GM10266 (cell line): ENCODE measurements at regions not wholly inside any gene's neighbourhood (a gene's known extent, or its start where the extent isn't known, plus 50 kb on each side); places are given as distances from the start of the nearest gene placed in this dataset.
"Not testable (repeated sequence)": the region's sequence is repeated elsewhere in the genome, so short reads cannot be mapped to it uniquely, and the experiment has no call there.

Experiments
- DNase-seq: peaks from one replicate; pipeline ENCODE4 v3.0.0; 2012; ENCODE audit errors: extremely low spot score
- CTCF ChIP-seq: IDR thresholded peaks from 2 replicates; pipeline ENCODE4 v1.5.1; 2012; ENCODE audit warnings: mild to moderate bottlenecking, low read depth; ENCODE audit not compliant: control insufficient read depth, insufficient read depth; ENCODE audit errors: missing control alignments

- DNase-seq: no peak
- no peak for TF ChIP-seq CTCF
Observed at GRCh38 chr14:35949920-35950513, 123.9 kb downstream of the BRMS1L start.

- DNase-seq: not testable (repeated sequence)
Observed at GRCh38 chr14:35947983-35948382, 121.8 kb downstream of the BRMS1L start.

DNA sequence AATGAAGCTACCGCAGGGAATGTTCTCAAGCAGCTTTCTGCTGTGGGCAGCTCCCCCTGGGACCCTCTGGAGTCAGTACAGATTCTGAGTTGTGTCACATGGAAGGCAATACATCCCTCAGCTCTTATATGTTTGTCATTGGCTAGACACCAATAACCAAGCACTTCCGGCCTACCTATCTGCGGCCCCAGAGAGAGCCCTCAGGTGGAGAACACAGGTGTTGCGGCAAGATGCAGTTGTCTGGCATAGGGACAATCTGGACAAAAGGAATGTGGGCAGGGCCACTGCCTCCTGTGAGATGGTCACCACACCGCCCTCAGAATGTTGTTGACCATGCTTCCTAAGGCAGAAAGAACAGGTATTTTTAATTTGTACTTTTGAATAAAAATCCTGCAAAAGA lies 118.7 kb downstream of the BRMS1L start:
- TF ChIP-seq CTCF: peak; percentile 3
- peak; percentile 13 for DNase-seq

GRCh38 chr14:35940291-35940690 lies 114.2 kb downstream of the BRMS1L start:
- TF ChIP-seq CTCF: no peak
- no peak for DNase-seq

GRCh38 chr14:35938770-35939169 lies 112.6 kb downstream of the BRMS1L start:
- no peak for TF ChIP-seq CTCF
- DNase-seq: no peak

GRCh38 chr14:35934499-35934898 lies 108.4 kb downstream of the BRMS1L start:
- no peak for TF ChIP-seq CTCF
- no peak for DNase-seq

DNA sequence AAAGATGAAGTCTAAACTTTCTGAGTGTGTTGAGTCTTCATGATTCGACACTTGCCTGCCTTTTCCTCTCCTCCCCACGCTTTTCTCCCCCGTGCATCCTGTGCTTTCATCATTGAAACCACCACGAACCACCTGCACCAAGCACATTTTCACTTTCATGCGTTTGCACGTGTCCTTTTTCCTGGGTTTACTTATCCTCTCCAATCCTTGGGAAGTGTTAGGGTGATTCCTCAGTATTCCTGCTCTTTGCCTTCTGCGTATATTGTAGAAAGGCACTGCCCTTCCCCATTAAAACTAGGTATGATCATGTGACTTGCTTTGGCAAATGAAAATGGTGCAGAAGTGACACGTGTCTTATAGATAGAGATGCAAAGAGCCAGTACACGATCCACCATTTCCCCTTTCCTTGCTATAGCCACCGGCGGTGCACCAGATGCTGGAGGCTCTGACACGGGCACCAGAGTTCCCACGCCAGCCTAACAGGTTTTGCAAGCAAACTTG lies 106.6 kb downstream of the BRMS1L start:
- no peak for TF ChIP-seq CTCF
- peak; percentile 6 for DNase-seq

DNA sequence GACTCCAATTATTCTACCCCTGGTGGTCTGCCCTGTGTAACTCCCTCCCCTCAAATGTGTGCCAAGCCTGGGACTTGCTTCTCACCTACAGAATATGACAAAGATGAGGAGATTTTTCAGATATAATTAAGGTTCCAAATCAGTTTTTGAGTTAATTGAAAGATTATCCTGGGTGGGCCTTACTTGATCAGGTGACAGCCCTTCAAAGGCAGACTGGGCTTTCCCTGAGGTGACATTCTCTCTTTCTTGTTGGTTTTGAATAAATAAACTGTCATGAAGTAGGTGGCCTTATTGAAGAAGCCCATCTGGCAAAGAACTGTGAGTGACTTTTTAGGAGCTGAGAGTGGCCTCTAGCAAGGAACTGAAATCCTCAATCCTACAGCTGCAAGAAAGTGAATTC lies 106.0 kb downstream of the BRMS1L start:
- no peak for TF ChIP-seq CTCF
- no peak for DNase-seq
